CD14-positive monocyte (primary cell): ENCODE measurements at regions not wholly inside any gene's neighbourhood (a gene's known extent, or its start where the extent isn't known, plus 50 kb on each side); places are given as distances from the start of the nearest gene placed in this dataset.
A peak's percentile ranks its signal among the peaks of the same experiment; 100 is the strongest.

ENCODE experiments used
- DNase-seq, 3 donors: peaks; one replicate each; pipeline ENCODE4 v3.0.0-alpha.2; 2011 to 2022
- H2AFZ ChIP-seq: 2 replicates; pipeline ENCODE4 v1.6.0; 2012; ENCODE audit warnings: mild to moderate bottlenecking, low read depth, low read length, inconsistent platforms; ENCODE audit not compliant: insufficient read depth, poor library complexity, severe bottlenecking
- H3K27ac ChIP-seq, 2 donors: 1 replicate in 1 of 2; 2 replicates in 1 of 2; pipeline ENCODE4 v1.5.1; 2012 to 2013; ENCODE audit warnings: low read length in 2 of 2, control low read depth in 1 of 2, inconsistent platforms in 1 of 2, low read depth in 1 of 2, mild to moderate bottlenecking in 1 of 2
- H3K27me3 ChIP-seq, 2 donors: one replicate each; pipeline versions ENCODE4 v1.6.0 to v1.6.1; 2011 to 2013; ENCODE audit warnings: low read length in 2 of 2; ENCODE audit not compliant: control insufficient read depth in 2 of 2, insufficient read depth in 2 of 2
- H3K36me3 ChIP-seq, 2 donors: replicated peaks in 1 of 2; 1 replicate in 1 of 2; 2 replicates in 1 of 2; pipeline versions ENCODE4 v1.5.1 to v1.6.1; 2012 to 2013; ENCODE audit warnings: low read length in 2 of 2, control low read depth in 1 of 2, inconsistent platforms in 1 of 2, mild to moderate bottlenecking in 1 of 2; ENCODE audit not compliant: insufficient read depth in 2 of 2, control insufficient read depth in 1 of 2
- H3K4me1 ChIP-seq, 2 donors: 1 replicate in 1 of 2; 2 replicates in 1 of 2; pipeline versions ENCODE4 v1.5.1 to v1.6.1; 2012 to 2013; ENCODE audit warnings: low read length in 2 of 2, control low read depth in 1 of 2, inconsistent platforms in 1 of 2, mild to moderate bottlenecking in 1 of 2, moderate library complexity in 1 of 2; ENCODE audit not compliant: insufficient read depth in 2 of 2, control insufficient read depth in 1 of 2
- H3K4me2 ChIP-seq: replicated peaks from 2 replicates; pipeline ENCODE3; 2012; ENCODE audit warnings: low read length, moderate library complexity, mild to moderate bottlenecking; ENCODE audit not compliant: poor library complexity, severe bottlenecking; ENCODE audit errors: extremely low read depth
- H3K4me3 ChIP-seq, 3 experiments: fragments of 200-600 bp in 1 of 3; sonication (generic) in 1 of 3; replicated peaks in 1 of 3; 1 replicate in 2 of 3; 2 replicates in 1 of 3; pipeline ENCODE4 v1.5.1; 2011 to 2013; ENCODE audit warnings: low read length in 3 of 3, mild to moderate bottlenecking in 3 of 3, control low read depth in 2 of 3, low read depth in 2 of 3, inconsistent platforms in 1 of 3, moderate library complexity in 1 of 3
- H3K79me2 ChIP-seq: 2 replicates; pipeline ENCODE4 v1.6.0; 2012; ENCODE audit warnings: mild to moderate bottlenecking, control low read depth, inconsistent platforms, low read length, moderate library complexity; ENCODE audit not compliant: insufficient read depth
- H3K9ac ChIP-seq: 2 replicates; pipeline ENCODE4 v1.6.0; 2017; ENCODE audit warnings: low read length, mild to moderate bottlenecking; ENCODE audit not compliant: insufficient read depth, poor library complexity, severe bottlenecking
- H3K9me3 ChIP-seq, 2 donors: replicated peaks in 1 of 2; 1 replicate in 1 of 2; 2 replicates in 1 of 2; pipeline versions ENCODE4 v1.5.1 to v1.6.1; 2012 to 2013; ENCODE audit warnings: low read length in 2 of 2, control low read depth in 1 of 2; ENCODE audit not compliant: control insufficient read depth in 1 of 2, insufficient read depth in 1 of 2
- H4K20me1 ChIP-seq: 2 replicates; pipeline ENCODE4 v1.6.0; 2012; ENCODE audit warnings: mild to moderate bottlenecking, low read length, control low read depth, moderate library complexity; ENCODE audit not compliant: insufficient read depth
- H3K27ac Mint-ChIP-seq, 7 donors: one replicate each; pipeline ENCODE4 v1.8.0; 2020; ENCODE audit warnings: mild to moderate bottlenecking in 7 of 7, mixed read lengths in 7 of 7, moderate library complexity in 6 of 7, inconsistent platforms in 2 of 7
- H3K27me3 Mint-ChIP-seq, 3 donors: one replicate each; pipeline ENCODE4 v1.8.0; 2021 to 2022; ENCODE audit warnings: low read depth in 3 of 3, mild to moderate bottlenecking in 3 of 3, mixed read lengths in 3 of 3, moderate library complexity in 3 of 3, inconsistent platforms in 1 of 3
- H3K36me3 Mint-ChIP-seq, 2 donors: one replicate each; pipeline ENCODE4 v1.8.0; 2020; ENCODE audit warnings: mixed read lengths in 2 of 2, inconsistent platforms in 1 of 2, mild to moderate bottlenecking in 1 of 2
- H3K4me1 Mint-ChIP-seq: one replicate; pipeline ENCODE4 v1.8.0; 2020; ENCODE audit warnings: mild to moderate bottlenecking, mixed read lengths
- H3K4me3 Mint-ChIP-seq, 2 donors: one replicate each; pipeline ENCODE4 v1.8.0; 2020; ENCODE audit warnings: mild to moderate bottlenecking in 2 of 2, mixed read lengths in 2 of 2, moderate library complexity in 1 of 2
- H3K9me3 Mint-ChIP-seq, 7 donors: one replicate each; pipeline ENCODE4 v1.8.0; 2020 to 2022; ENCODE audit warnings: mixed read lengths in 7 of 7, mild to moderate bottlenecking in 6 of 7, moderate library complexity in 6 of 7, inconsistent platforms in 2 of 7
- CTCF ChIP-seq: fragments of 200-600 bp; IDR thresholded peaks from one replicate; pipeline ENCODE4 v1.8.0; 2022; ENCODE audit warnings: antibody characterized with exemption, mild to moderate bottlenecking
- WGBS: methylation state at CpG from one replicate; pipeline ENCODE4 v1.1.5; 2013; ENCODE audit warnings: missing lambda C conversion rate; ENCODE audit not compliant: insufficient coverage; 5-methylcytosine and 5-hydroxymethylcytosine counted together
- intact Hi-C, 2 donors: fragments of 100-400 bp; cut with micrococcal nuclease; formaldehyde crosslinking; loops; one replicate each; pipeline versions ENCODE4 v1.15.0 to v1.15.1; 2023

GRCh38 chr15:69941301-69941605, 156.5 kb downstream of the TLE3 start:
- Mint-ChIP-seq H3K27me3 (peaks cover 0 to 2% (median 0%) of the 10 kb centered on the region in 3 donors), H3K4me1 (peaks cover 3% of the 10 kb centered on the region), H3K36me3 (no peaks in the 10 kb centered on the region), H3K27ac (no peak overlapping the region), H3K9me3 (no peaks in the 10 kb centered on the region), H3K4me3 (no peak overlapping the region)
- H3K4me1 ChIP-seq: no peaks in the 10 kb centered on the region
- no peaks in the 10 kb centered on the region for H3K36me3 ChIP-seq
- TF ChIP-seq CTCF: no peak
- H3K79me2 ChIP-seq: no peaks in the 10 kb centered on the region
- intact Hi-C loops: no loop called here
- no peaks in the 10 kb centered on the region for H3K9me3 ChIP-seq
- no peak for DNase-seq
- no peaks in the 10 kb centered on the region for H3K27me3 ChIP-seq
- H3K9ac ChIP-seq: no peak overlapping the region
- H3K4me2 ChIP-seq: no peak overlapping the region
- no peaks in the 10 kb centered on the region for H4K20me1 ChIP-seq
- no peak overlapping the region for H3K4me3 ChIP-seq
- 98% methylated on average over 20 of the region's 20 CpGs for WGBS
- no peak overlapping the region for H2AFZ ChIP-seq
- no peak overlapping the region for H3K27ac ChIP-seq

GRCh38 chr15:69941706-69942495, 155.8 kb downstream of the TLE3 start:
- Histone ChIP-seq H3K4me3 (no peak overlapping the region), H3K9ac (no peak overlapping the region), H3K27me3 (no peaks in the 10 kb centered on the region), H3K4me1 (no peaks in the 10 kb centered on the region), H4K20me1 (no peaks in the 10 kb centered on the region), H3K9me3 (no peaks in the 10 kb centered on the region), H3K36me3 (no peaks in the 10 kb centered on the region), H3K4me2 (no peak overlapping the region), H2AFZ (no peak overlapping the region), H3K27ac (no peak overlapping the region), H3K79me2 (no peaks in the 10 kb centered on the region)
- no peak overlapping the region for H3K4me3 Mint-ChIP-seq
- WGBS: 88% methylated on average over 7 of the region's 11 CpGs
- no peak for DNase-seq
- peaks cover 3% of the 10 kb centered on the region for H3K4me1 Mint-ChIP-seq
- no peaks in the 10 kb centered on the region for H3K9me3 Mint-ChIP-seq
- no peaks in the 10 kb centered on the region for H3K36me3 Mint-ChIP-seq
- intact Hi-C loops: no loop called here
- TF ChIP-seq CTCF: no peak
- peaks cover 2 to 3% (median 2%) of the 10 kb centered on the region in 3 donors for H3K27me3 Mint-ChIP-seq
- peak overlapping the region in 1 of 7 donors; percentile 1 for H3K27ac Mint-ChIP-seq
